HG03039 (cell line): ENCODE measurements at regions not wholly inside any gene's neighbourhood (a gene's known extent, or its start where the extent isn't known, plus 50 kb on each side); places are given as distances from the start of the nearest gene placed in this dataset.

Source experiments
- ATAC-seq: cut with Tn5 transposase; IDR thresholded peaks from one replicate; pipeline ENCODE4 v1.9.1; 2021; ENCODE audit warnings: mild to moderate bottlenecking, moderate library complexity; ENCODE audit not compliant: unreplicated experiment

GRCh38 chr4:36394352-36394903 lies 113.0 kb downstream of the DTHD1 start:
- ATAC-seq, result no peak

- no peak for ATAC-seq
Observed at GRCh38 chr4:36399762-36400353, 118.4 kb downstream of the DTHD1 start.

GRCh38 chr4:36402008-36402758 lies 120.8 kb downstream of the DTHD1 start:
- no peak for ATAC-seq

DNA sequence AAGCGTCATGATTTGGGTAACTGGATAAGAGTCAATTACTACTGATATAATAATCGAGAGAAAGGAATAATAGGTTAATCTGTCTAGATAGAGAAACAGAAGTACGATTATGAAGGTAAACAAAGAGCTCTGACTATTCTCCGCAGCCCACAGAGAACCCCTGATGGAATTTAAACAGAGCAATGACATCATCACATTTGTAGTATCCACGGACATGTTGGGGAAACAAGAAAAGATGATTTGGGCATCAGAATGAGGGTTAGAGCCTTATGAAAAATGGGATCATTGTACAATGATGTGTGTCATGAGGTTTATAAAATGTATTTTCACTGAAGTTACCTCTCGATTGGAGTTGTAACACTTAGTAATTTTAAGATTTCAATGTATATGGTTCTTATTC lies 129.9 kb downstream of the DTHD1 start:
- no peak for ATAC-seq

DNA sequence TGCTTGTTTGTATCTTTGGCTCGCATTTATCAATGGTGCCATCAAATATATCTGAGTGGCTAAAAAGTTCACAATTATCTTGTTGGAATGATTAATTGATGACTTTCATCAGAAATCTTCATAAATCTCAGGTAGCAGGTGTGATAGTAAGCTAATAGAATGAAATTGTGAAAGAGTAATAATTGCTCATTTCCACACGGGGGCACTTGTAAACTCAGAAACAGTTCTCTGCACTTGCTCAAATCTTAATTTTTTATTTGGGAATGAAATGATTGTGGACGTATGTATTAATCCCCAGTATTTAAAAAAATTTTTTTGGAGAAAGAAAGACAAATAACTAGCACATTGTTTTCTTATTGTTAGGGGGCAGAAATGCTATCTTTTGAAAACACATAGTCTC lies 132.8 kb downstream of the DTHD1 start:
- ATAC-seq, result no peak

DNA sequence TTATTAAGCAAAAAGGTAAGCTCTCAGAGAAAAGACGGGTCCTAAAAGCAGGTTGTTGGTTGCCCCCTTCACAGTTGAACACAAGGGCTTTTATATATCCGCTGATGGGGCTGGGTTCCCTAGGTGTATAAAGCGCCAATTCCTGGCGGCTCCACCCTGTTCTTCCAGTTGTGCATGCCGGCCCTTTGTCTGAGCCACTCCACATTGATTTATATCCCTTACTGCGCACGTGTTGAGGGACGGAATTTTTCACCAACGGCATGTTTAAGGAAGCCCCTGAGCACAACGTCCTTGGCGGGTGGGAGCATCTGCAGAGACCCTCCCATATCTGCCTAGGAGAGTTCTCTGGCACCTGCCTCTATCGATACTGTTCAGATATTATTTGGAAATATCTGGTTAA lies 135.7 kb downstream of the DTHD1 start:
- ATAC-seq, result no peak

GRCh38 chr4:36420111-36420679 lies 138.8 kb downstream of the DTHD1 start:
- no peak for ATAC-seq

- no peak for ATAC-seq
Observed at GRCh38 chr4:36422607-36423006, 141.2 kb downstream of the DTHD1 start.

- no peak for ATAC-seq
Observed at GRCh38 chr4:36426741-36427140, 145.3 kb downstream of the DTHD1 start.

GRCh38 chr4:36427696-36428095 lies 146.3 kb downstream of the DTHD1 start:
- ATAC-seq, result no peak

- no peak for ATAC-seq
Observed at GRCh38 chr4:36432586-36432985, 151.2 kb downstream of the DTHD1 start.

DNA sequence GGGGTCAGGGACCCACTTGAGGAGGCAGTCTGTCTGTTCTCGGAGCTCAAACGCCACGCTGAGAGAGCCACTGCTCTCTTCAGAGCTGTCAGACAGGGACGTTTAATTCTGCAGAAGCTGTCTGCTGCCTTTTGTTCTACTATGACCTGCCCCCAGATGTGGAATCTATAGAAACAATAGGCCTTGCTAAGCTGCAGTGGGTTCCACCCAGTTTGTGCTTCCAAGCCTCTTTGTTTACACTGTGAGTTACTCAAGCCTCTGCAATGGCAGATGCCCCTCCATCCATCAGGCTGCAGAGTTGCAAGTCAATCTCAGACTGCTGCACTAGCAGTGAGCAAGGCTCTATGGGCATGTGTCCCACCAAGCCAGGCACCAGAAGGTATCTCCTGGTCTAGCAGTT lies 158.1 kb downstream of the DTHD1 start:
- ATAC-seq, result no peak

- ATAC-seq, result no peak
Observed at GRCh38 chr4:36445480-36445879, 164.1 kb downstream of the DTHD1 start.

DNA sequence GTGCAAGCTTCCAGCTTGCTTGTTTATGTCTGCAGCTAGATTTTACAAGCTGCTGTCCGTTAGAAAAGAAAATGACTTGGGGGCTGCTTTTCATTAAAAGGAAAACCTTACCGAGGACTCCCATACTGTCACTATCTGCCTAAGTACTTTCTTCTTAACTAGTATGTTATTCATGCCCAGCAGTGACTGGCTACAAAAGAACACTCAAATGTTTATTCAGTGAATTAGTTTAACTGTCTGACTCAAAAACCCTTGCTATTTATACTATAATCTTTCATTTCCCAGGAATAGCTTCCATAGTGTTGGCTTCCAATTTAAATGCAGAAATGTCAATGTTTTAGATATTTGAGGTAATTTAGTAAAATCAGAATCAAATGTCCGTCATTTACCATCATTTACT lies 164.9 kb downstream of the DTHD1 start:
- ATAC-seq, result no peak

GRCh38 chr4:36461344-36461743 lies 179.9 kb downstream of the DTHD1 start:
- no peak for ATAC-seq

DNA sequence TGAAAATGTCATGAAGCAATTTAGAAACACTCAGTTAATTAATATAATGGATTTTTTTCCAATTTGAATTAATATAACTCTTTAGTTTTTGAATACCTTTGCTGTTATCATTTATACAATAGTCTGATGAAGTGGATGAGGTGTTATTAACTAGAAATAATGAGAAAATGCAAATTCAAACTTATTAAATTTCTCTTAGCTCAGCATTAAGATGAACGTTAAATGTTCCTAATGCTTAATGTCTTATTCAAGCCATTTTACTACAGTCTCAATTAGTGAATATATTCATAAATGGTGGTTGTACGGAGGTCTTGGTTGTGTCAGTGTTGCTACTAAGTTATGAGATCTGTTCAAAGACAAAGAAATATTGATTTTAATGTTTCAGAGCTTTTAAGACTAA lies 186.3 kb downstream of the DTHD1 start:
- no peak for ATAC-seq

GRCh38 chr4:36471903-36472302 lies 190.5 kb downstream of the DTHD1 start:
- ATAC-seq, result no peak

GRCh38 chr4:36476135-36476534 lies 194.7 kb downstream of the DTHD1 start:
- ATAC-seq, result no peak

DNA sequence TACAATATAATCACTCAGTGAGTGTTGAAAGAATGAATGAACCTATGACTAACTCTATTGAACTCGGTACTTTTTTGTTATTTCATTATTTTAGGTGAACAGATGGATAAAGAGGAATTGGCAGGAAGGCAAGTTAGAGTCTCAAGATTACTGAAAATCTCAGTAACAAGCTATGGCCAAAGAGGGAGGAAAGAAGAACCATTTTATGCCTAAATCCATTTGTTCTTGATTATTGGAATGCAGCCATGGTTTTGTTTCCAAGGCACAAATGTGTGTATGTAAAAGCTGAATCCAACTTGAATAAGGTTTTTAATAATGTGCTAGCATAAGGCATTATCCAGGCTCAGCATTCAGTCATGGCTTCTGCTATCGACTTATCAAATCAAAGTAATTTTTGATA lies 196.4 kb downstream of the DTHD1 start:
- ATAC-seq, result no peak

GRCh38 chr4:36485885-36486284 lies 204.5 kb downstream of the DTHD1 start:
- ATAC-seq, result no peak

DNA sequence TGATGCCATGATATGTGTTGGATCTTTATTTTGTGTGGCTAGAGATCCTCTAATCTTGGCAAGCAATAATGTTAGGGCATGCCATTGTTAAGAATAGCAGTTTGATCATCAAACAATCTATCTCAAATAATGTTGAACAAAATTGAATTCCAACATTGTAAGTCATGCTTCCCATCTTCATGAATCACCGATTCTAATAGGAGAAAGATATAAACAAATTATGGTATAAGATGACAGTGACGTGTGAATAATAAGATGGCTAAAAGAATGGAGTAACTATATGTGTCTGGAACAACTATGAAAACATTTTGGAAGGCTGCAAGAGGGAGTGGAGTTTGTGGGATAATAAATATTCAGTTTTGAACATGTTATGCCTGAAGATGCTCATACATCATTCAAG lies 208.4 kb downstream of the DTHD1 start:
- ATAC-seq, result no peak

DNA sequence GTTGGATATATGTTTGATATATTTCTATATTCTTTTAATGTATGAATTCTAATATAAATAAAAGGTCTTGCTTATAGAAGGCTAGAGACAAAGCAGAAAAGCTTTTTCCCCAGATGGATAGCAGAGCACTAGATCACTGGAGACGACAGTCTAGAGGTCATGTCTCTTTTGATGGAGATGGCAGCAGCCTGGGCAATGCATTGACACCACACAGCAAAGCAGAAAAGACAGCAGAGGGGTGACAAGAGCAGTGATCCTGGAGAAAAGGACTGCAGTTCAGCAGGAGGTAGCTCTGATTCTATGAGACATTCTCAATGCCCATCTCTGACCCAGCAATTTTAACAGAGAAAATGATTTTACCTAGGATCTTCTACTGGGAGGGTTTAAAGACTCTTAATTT lies 210.6 kb downstream of the DTHD1 start:
- ATAC-seq, result no peak
